SU-DHL-6 (cell line): ENCODE measurements at regions not wholly inside any gene's neighbourhood (a gene's known extent, or its start where the extent isn't known, plus 50 kb on each side); places are given as distances from the start of the nearest gene placed in this dataset.

Source experiments
- H2AFZ ChIP-seq: fragments of 200-600 bp; sonication (generic); 2 replicates; pipeline ENCODE4 v1.6.1; 2014; ENCODE audit warnings: low read depth, mild to moderate bottlenecking, moderate library complexity, mixed read lengths, antibody characterized with exemption, low read length; ENCODE audit not compliant: severe bottlenecking
- H3F3A ChIP-seq: fragments of 200-600 bp; shearing (Covaris generic); 2 replicates; pipeline ENCODE4 v1.6.0; 2016; ENCODE audit warnings: antibody characterized with exemption, mild to moderate bottlenecking; ENCODE audit not compliant: insufficient read depth
- H3K27ac ChIP-seq: fragments of 200-600 bp; sonication (generic); 2 replicates; pipeline ENCODE4 v1.5.1; 2016; ENCODE audit warnings: low read depth, mild to moderate bottlenecking, low read length, moderate library complexity, mixed read lengths
- H3K27me3 ChIP-seq: fragments of 200-600 bp; sonication (generic), shearing (Covaris generic); 2 replicates; pipeline ENCODE4 v1.6.0; 2014; ENCODE audit warnings: mild to moderate bottlenecking, low read length
- H3K36me3 ChIP-seq: fragments of 200-600 bp; sonication (generic); 2 replicates; pipeline ENCODE4 v1.6.1; 2014; ENCODE audit warnings: mild to moderate bottlenecking, low read length, mixed read lengths
- H3K4me2 ChIP-seq: fragments of 300-600, 200-600 bp; shearing (Covaris generic), sonication (generic); 2 replicates; pipeline ENCODE4 v1.6.0; 2014; ENCODE audit warnings: low read length, low read depth, mild to moderate bottlenecking; ENCODE audit not compliant: poor library complexity, severe bottlenecking
- H3K4me3 ChIP-seq: fragments of 200-600 bp; sonication (generic); 2 replicates; pipeline ENCODE4 v1.5.1; 2014; ENCODE audit warnings: antibody characterized with exemption, low read length, mild to moderate bottlenecking, mixed read lengths; ENCODE audit not compliant: insufficient read depth, poor library complexity, severe bottlenecking
- H3K79me2 ChIP-seq: fragments of 200-600 bp; sonication (generic); 2 replicates; pipeline ENCODE4 v1.6.1; 2014; ENCODE audit warnings: mild to moderate bottlenecking, low read length, moderate library complexity; ENCODE audit not compliant: insufficient read depth
- H3K9ac ChIP-seq: fragments of 200-600 bp; sonication (generic); 2 replicates; pipeline ENCODE4 v1.7.0; 2014; ENCODE audit warnings: mild to moderate bottlenecking, low read length
- H3K9me2 ChIP-seq: fragments of 200-600 bp; sonication (generic); replicated peaks from 2 replicates; pipeline ENCODE4 v1.6.1; 2014; ENCODE audit warnings: low read length; ENCODE audit not compliant: insufficient read depth
- H3K9me3 ChIP-seq: fragments of 200-600 bp; sonication (generic); 2 replicates; pipeline ENCODE4 v1.6.1; 2014; ENCODE audit warnings: low read length, mixed read lengths; ENCODE audit not compliant: insufficient read depth
- H4K20me1 ChIP-seq: fragments of 200-600 bp; sonication (generic); 2 replicates; pipeline ENCODE4 v1.6.1; 2014; ENCODE audit warnings: low read depth, mild to moderate bottlenecking, antibody characterized with exemption, low read length, moderate library complexity, mixed read lengths
- CTCF ChIP-seq: fragments of 200-600 bp; sonication (generic); IDR thresholded peaks from one replicate; pipeline ENCODE4 v1.5.1; 2017; ENCODE audit warnings: antibody characterized with exemption, mild to moderate bottlenecking, low read length, moderate library complexity; ENCODE audit not compliant: insufficient read depth, poor library complexity, severe bottlenecking
- EZH2phosphoT487 ChIP-seq: fragments of 200-600 bp; sonication (generic), shearing (Covaris generic); conservative IDR thresholded peaks from 2 replicates; pipeline ENCODE4 v1.6.1; 2018; ENCODE audit warnings: mild to moderate bottlenecking, antibody characterized with exemption, low read length, moderate library complexity, mixed read lengths

- H2AFZ ChIP-seq, result no peak overlapping the region
- no peak overlapping the region for H3K4me3 ChIP-seq
- no peaks in the 10 kb centered on the region for H4K20me1 ChIP-seq
- no peaks in the 10 kb centered on the region for H3K9me3 ChIP-seq
- H3K27ac ChIP-seq, result no peak overlapping the region
- no peaks in the 10 kb centered on the region for H3K36me3 ChIP-seq
- TF ChIP-seq EZH2phosphoT487, result no peak
- TF ChIP-seq CTCF, result no peak
- no peaks in the 10 kb centered on the region for H3F3A ChIP-seq
- no peak overlapping the region for H3K9ac ChIP-seq
- no peak overlapping the region for H3K4me2 ChIP-seq
- H3K9me2 ChIP-seq, result no peaks in the 10 kb centered on the region
- no peaks in the 10 kb centered on the region for H3K27me3 ChIP-seq
- no peaks in the 10 kb centered on the region for H3K79me2 ChIP-seq
Measured at GRCh38 chr15:70294731-70295305, 197.1 kb upstream of the TLE3 start.

- TF ChIP-seq CTCF (no peak), EZH2phosphoT487 (no peak)
- Histone ChIP-seq H3F3A (no peaks in the 10 kb centered on the region), H4K20me1 (no peaks in the 10 kb centered on the region), H3K4me2 (no peak overlapping the region), H3K4me3 (no peak overlapping the region), H3K9me3 (no peaks in the 10 kb centered on the region), H3K9me2 (no peaks in the 10 kb centered on the region), H3K27me3 (no peaks in the 10 kb centered on the region), H3K79me2 (no peaks in the 10 kb centered on the region), H3K9ac (no peak overlapping the region), H3K36me3 (no peaks in the 10 kb centered on the region), H3K27ac (no peak overlapping the region), H2AFZ (no peak overlapping the region)
Measured at GRCh38 chr15:70293591-70294470, 196.1 kb upstream of the TLE3 start.

DNA sequence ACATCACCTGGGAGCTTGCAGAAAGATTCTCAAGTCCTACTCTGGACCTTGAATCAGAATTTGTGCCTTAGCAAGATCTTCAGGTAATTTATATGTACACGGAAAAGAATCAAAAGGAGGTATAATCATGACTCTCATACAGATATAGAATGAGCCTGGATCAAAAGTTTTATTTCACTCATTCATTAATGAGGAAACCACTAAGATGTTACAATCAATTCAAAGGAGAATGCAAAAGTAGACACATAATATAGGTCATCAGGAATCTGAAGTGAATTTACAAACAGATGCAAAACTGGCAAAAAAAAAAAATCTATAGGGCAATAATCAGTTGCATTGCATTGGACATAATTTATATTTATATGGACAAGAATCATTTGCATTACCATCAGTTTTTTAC lies 195.4 kb upstream of the TLE3 start:
- Histone ChIP-seq H3F3A (no peaks in the 10 kb centered on the region), H3K4me2 (no peak overlapping the region), H3K9ac (no peak overlapping the region), H3K4me3 (no peak overlapping the region), H3K27ac (no peak overlapping the region), H3K9me3 (no peaks in the 10 kb centered on the region), H3K79me2 (no peaks in the 10 kb centered on the region), H3K27me3 (no peaks in the 10 kb centered on the region), H4K20me1 (no peaks in the 10 kb centered on the region), H2AFZ (no peak overlapping the region), H3K9me2 (no peaks in the 10 kb centered on the region), H3K36me3 (no peaks in the 10 kb centered on the region)
- no peak for TF ChIP-seq CTCF
- no peak for TF ChIP-seq EZH2phosphoT487
